GM23338 (cell line): ENCODE measurements at regions not wholly inside any gene's neighbourhood (a gene's known extent, or its start where the extent isn't known, plus 50 kb on each side); places are given as distances from the start of the nearest gene placed in this dataset.
A peak's percentile ranks its signal among the peaks of the same experiment; 100 is the strongest.

ENCODE experiments used
- ATAC-seq: fragments of 200-7000 bp; cut with Tn5 transposase; 3 replicates; pipeline ENCODE4 v1.9.1; 2020
- DNase-seq: peaks from one replicate; pipeline ENCODE4 v3.0.0-alpha.2; 2015; ENCODE audit warnings: low spot score
- H2AFZ ChIP-seq: fragments of 200-600 bp; sonication (generic); 2 replicates; pipeline ENCODE4 v1.8.0; 2016; ENCODE audit warnings: antibody characterized with exemption, mild to moderate bottlenecking, moderate library complexity
- H3F3A ChIP-seq: fragments of 200-600 bp; sonication (generic); replicated peaks from 2 replicates; pipeline ENCODE4 v1.8.0; 2017; ENCODE audit warnings: antibody characterized with exemption, mixed run types, low read depth
- H3K27ac ChIP-seq: fragments of 200-600 bp; sonication (generic); 2 replicates; pipeline ENCODE4 v1.6.1; 2016; ENCODE audit warnings: low read depth
- H3K27me3 ChIP-seq: fragments of 200-600 bp; sonication (generic); 2 replicates; pipeline ENCODE4 v1.8.0; 2016; ENCODE audit warnings: mild to moderate bottlenecking, mixed run types, moderate library complexity; ENCODE audit not compliant: insufficient read depth
- H3K36me3 ChIP-seq: fragments of 200-600 bp; sonication (generic); 2 replicates; pipeline ENCODE4 v1.8.0; 2016; ENCODE audit warnings: mild to moderate bottlenecking; ENCODE audit not compliant: insufficient read depth
- H3K4me1 ChIP-seq: fragments of 200-600 bp; sonication (generic); 2 replicates; pipeline ENCODE4 v1.8.0; 2016; ENCODE audit warnings: mild to moderate bottlenecking, moderate library complexity; ENCODE audit not compliant: insufficient read depth
- H3K4me2 ChIP-seq: fragments of 200-600 bp; sonication (generic); 2 replicates; pipeline ENCODE4 v1.7.1; 2017; ENCODE audit warnings: mixed run types
- H3K4me3 ChIP-seq: fragments of 200-600 bp; sonication (generic); 2 replicates; pipeline ENCODE4 v1.6.1; 2016; ENCODE audit warnings: mixed run types
- H3K79me2 ChIP-seq: fragments of 200-600 bp; sonication (generic); replicated peaks from 2 replicates; pipeline ENCODE4 v1.8.0; 2017; ENCODE audit warnings: mild to moderate bottlenecking; ENCODE audit not compliant: insufficient read depth
- H3K9me2 ChIP-seq: fragments of 200-600 bp; sonication (generic); 2 replicates; pipeline ENCODE4 v1.8.0; 2017; ENCODE audit not compliant: insufficient read depth
- H4K20me1 ChIP-seq: fragments of 200-600 bp; sonication (generic); replicated peaks from 2 replicates; pipeline ENCODE4 v1.8.0; 2017; ENCODE audit warnings: mild to moderate bottlenecking; ENCODE audit not compliant: insufficient read depth
- H3K27ac Mint-ChIP-seq: 2 replicates; pipeline ENCODE4 v1.8.0; 2020; ENCODE audit warnings: inconsistent platforms, mild to moderate bottlenecking, moderate library complexity, mixed read lengths
- H3K27me3 Mint-ChIP-seq: 3 replicates; pipeline ENCODE4 v1.8.0; 2022; ENCODE audit warnings: low read depth, mild to moderate bottlenecking, moderate library complexity, mixed read lengths, inconsistent platforms; ENCODE audit not compliant: insufficient read depth, poor library complexity
- H3K36me3 Mint-ChIP-seq: 3 replicates; pipeline ENCODE4 v1.8.0; 2021; ENCODE audit warnings: low read depth, mild to moderate bottlenecking, inconsistent platforms, moderate library complexity, mixed read lengths
- H3K4me1 Mint-ChIP-seq: 3 replicates; pipeline ENCODE4 v1.8.0; 2020; ENCODE audit warnings: mild to moderate bottlenecking, inconsistent platforms, mixed read lengths
- H3K4me3 Mint-ChIP-seq: 3 replicates; pipeline ENCODE4 v1.8.0; 2021; ENCODE audit warnings: moderate library complexity, mild to moderate bottlenecking, inconsistent platforms, mixed read lengths
- H3K9me3 Mint-ChIP-seq: 3 replicates; pipeline ENCODE4 v1.8.0; 2020; ENCODE audit warnings: moderate library complexity, mild to moderate bottlenecking, inconsistent platforms, mixed read lengths
- CTCF ChIP-seq, 2 experiments: fragments of 200-600 bp in 1 of 2; sonication (generic) in 1 of 2; conservative IDR thresholded peaks; 2 replicates each; pipeline versions ENCODE4 v1.5.1 to v1.6.1; 2016 to 2017; ENCODE audit warnings: antibody characterized with exemption in 2 of 2, low read depth in 2 of 2, mild to moderate bottlenecking in 2 of 2, moderate library complexity in 1 of 2
- ETS1 ChIP-seq: IDR thresholded peaks from 2 replicates; pipeline ENCODE4 v1.6.1; 2016; ENCODE audit warnings: antibody characterized with exemption
- EZH2 ChIP-seq: fragments of 200-600 bp; sonication (generic); IDR thresholded peaks from one replicate; pipeline ENCODE4 v1.8.0; 2017; ENCODE audit warnings: antibody characterized with exemption, mild to moderate bottlenecking, low read depth; ENCODE audit not compliant: unreplicated experiment
- JUNB ChIP-seq: IDR thresholded peaks from one replicate; pipeline ENCODE4 v1.6.1; 2016; ENCODE audit warnings: antibody characterized with exemption; ENCODE audit not compliant: unreplicated experiment
- POLR2AphosphoS5 ChIP-seq: IDR thresholded peaks from 2 replicates; pipeline ENCODE4 v1.6.1; 2016; ENCODE audit warnings: antibody characterized with exemption, low read depth
- REST ChIP-seq: IDR thresholded peaks from one replicate; pipeline ENCODE4 v1.6.1; 2018; ENCODE audit warnings: antibody characterized with exemption; ENCODE audit not compliant: unreplicated experiment
- STAT1 ChIP-seq: IDR thresholded peaks from one replicate; pipeline ENCODE4 v1.6.1; 2016; ENCODE audit warnings: antibody characterized with exemption; ENCODE audit not compliant: unreplicated experiment
- ZNF114 ChIP-seq: fragments of 250-450 bp; sonication (Bioruptor Pico); IDR thresholded peaks from 2 replicates; pipeline ENCODE4 v1.5.0; 2020; ENCODE audit warnings: mild to moderate bottlenecking, moderate library complexity
- ZNF462 ChIP-seq: fragments of 250-450 bp; sonication (Bioruptor Pico); IDR thresholded peaks from 2 replicates; pipeline ENCODE4 v1.5.0; 2020; ENCODE audit warnings: mild to moderate bottlenecking, moderate library complexity

- H3K36me3 Mint-ChIP-seq = peaks cover 4% of the 10 kb centered on the region; the same call in 1 of the 3 replicates
- DNase-seq (no peak), ATAC-seq (no peak)
- H3K9me2 ChIP-seq = 0 out of 2 replicates have a peak, but pooled peaks cover 4% of the 10 kb centered on the region
- TF ChIP-seq REST (no peak), EZH2 (no peak), POLR2AphosphoS5 (no peak), JUNB (no peak), STAT1 (no peak), ZNF114 (CRISPR knock-in tag) (no peak)
- no peaks in the 10 kb centered on the region for H3K27me3 Mint-ChIP-seq
- no peaks in the 10 kb centered on the region for H3K79me2 ChIP-seq
- no peak overlapping the region for H3K4me3 Mint-ChIP-seq
- H3K36me3 ChIP-seq = peaks cover 3% of the 10 kb centered on the region; the same call in 1 of the 2 replicates
- H2AFZ ChIP-seq = peak overlapping the region; percentile 72; the same call in 1 of the 2 replicates
- H3K27me3 ChIP-seq = no peaks in the 10 kb centered on the region
- no peaks in the 10 kb centered on the region for H3F3A ChIP-seq
- no peak overlapping the region for H3K4me3 ChIP-seq
- no peak overlapping the region for H3K27ac Mint-ChIP-seq
- no peak overlapping the region for H3K4me2 ChIP-seq
- no peaks in the 10 kb centered on the region for H4K20me1 ChIP-seq
- H3K4me1 Mint-ChIP-seq = no peaks in the 10 kb centered on the region
- no peaks in the 10 kb centered on the region for H3K4me1 ChIP-seq
- H3K27ac ChIP-seq = no peak overlapping the region
- H3K9me3 Mint-ChIP-seq = peaks cover 8% of the 10 kb centered on the region; the same call in 2 of the 3 replicates
Measured at GRCh38 chr12:29971446-29971845, 187.7 kb upstream of the TMTC1 start.

GRCh38 chr12:29970501-29970900, 186.8 kb upstream of the TMTC1 start:
- 0 out of 2 replicates have a peak overlapping the region, but pooled peaks have one; percentile 72 for H2AFZ ChIP-seq
- no peaks in the 10 kb centered on the region for H3K27me3 ChIP-seq
- 0 out of 2 replicates have a peak, but pooled peaks cover 4% of the 10 kb centered on the region for H3K9me2 ChIP-seq
- H3K4me1 ChIP-seq = no peaks in the 10 kb centered on the region
- Mint-ChIP-seq H3K9me3 (peaks cover 8% of the 10 kb centered on the region; the same call in 2 of the 3 replicates), H3K36me3 (peaks cover 4% of the 10 kb centered on the region; the same call in 1 of the 3 replicates), H3K27ac (no peak overlapping the region), H3K27me3 (no peaks in the 10 kb centered on the region), H3K4me1 (no peaks in the 10 kb centered on the region), H3K4me3 (no peak overlapping the region)
- no peaks in the 10 kb centered on the region for H4K20me1 ChIP-seq
- no peaks in the 10 kb centered on the region for H3K79me2 ChIP-seq
- peaks cover 3% of the 10 kb centered on the region; the same call in 1 of the 2 replicates for H3K36me3 ChIP-seq
- no peak for DNase-seq
- no peaks in the 10 kb centered on the region for H3F3A ChIP-seq
- ATAC-seq = no peak
- no peak overlapping the region for H3K4me3 ChIP-seq
- no peak overlapping the region for H3K4me2 ChIP-seq
- no peak overlapping the region for H3K27ac ChIP-seq
- TF ChIP-seq EZH2 (no peak), CTCF (conservative IDR thresholded peaks at IDR 0.05; ENCODE audit: low read depth in 2 of 2) (no peak), POLR2AphosphoS5 (no peak), STAT1 (no peak), ETS1 (no peak), ZNF462 (CRISPR knock-in tag) (no peak)
